DND-41 (cell line): ENCODE measurements at regions not wholly inside any gene's neighbourhood (a gene's known extent, or its start where the extent isn't known, plus 50 kb on each side); places are given as distances from the start of the nearest gene placed in this dataset.

Experiments used
- EZH2 ChIP-seq: IDR thresholded peaks from 3 replicates; pipeline ENCODE4 v1.6.1; 2012; ENCODE audit warnings: borderline replicate concordance, low read depth, mild to moderate bottlenecking, moderate library complexity, low read length, inconsistent platforms; ENCODE audit not compliant: severe bottlenecking
- TF ChIP-seq, protein P1 (sequence below): IDR thresholded peaks from 2 replicates; pipeline ENCODE4 v1.5.1; 2012; ENCODE audit warnings: borderline replicate concordance, low read length, moderate library complexity, mild to moderate bottlenecking; ENCODE audit not compliant: poor library complexity, severe bottlenecking; ENCODE audit errors: extremely low read depth

DNA sequence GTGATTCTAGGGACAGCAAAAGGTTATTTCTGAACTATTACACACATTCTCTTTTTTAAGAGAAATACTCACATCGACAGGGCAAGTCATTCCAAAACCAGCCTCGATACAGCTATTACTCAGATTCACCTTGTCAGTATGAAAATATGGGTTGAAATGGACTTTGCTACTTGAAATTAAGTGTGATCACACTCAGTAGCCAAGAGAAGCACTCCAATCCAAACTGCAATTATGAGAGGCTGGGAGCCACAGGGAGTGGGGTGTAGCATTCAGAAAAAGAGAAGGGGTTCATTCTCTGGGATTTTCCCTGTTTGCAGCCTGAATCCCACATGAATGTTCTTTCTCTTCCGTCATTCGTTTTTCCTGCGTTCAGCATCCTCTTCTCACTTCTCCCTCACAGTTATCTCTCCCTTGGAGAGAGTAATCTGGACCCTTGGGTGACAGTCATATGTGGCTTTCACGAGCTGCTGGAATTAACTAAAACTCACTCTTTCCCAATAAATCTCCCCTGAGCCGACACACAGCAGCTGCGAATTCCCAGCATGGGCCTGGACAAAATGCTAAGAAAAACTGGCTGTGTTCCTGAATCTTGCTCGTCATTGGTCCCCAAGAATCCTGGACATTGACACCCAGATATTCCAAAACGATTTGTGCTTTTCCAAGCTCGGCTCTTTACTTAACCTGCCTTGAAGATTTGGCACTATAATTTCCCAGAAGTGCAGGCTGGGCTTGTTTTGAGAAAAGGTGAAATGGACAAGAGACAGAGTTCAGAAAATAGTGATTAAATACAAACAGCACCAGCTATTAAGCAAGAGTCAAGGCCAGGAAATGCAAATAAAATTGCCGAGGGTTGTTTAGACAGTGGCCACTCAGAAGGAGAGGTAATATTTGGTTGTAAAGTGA is 199.5 kb upstream of the PLEKHG7 start:
- no peak for TF ChIP-seq EZH2
- TF ChIP-seq, protein P1, sequence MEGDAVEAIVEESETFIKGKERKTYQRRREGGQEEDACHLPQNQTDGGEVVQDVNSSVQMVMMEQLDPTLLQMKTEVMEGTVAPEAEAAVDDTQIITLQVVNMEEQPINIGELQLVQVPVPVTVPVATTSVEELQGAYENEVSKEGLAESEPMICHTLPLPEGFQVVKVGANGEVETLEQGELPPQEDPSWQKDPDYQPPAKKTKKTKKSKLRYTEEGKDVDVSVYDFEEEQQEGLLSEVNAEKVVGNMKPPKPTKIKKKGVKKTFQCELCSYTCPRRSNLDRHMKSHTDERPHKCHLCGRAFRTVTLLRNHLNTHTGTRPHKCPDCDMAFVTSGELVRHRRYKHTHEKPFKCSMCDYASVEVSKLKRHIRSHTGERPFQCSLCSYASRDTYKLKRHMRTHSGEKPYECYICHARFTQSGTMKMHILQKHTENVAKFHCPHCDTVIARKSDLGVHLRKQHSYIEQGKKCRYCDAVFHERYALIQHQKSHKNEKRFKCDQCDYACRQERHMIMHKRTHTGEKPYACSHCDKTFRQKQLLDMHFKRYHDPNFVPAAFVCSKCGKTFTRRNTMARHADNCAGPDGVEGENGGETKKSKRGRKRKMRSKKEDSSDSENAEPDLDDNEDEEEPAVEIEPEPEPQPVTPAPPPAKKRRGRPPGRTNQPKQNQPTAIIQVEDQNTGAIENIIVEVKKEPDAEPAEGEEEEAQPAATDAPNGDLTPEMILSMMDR: no peak
